Forelimb muscle (tissue), 1 donor: ENCODE measurements at regions not wholly inside any gene's neighbourhood (a gene's known extent, or its start where the extent isn't known, plus 50 kb on each side); places are given as distances from the start of the nearest gene placed in this dataset.
"Not testable (repeated sequence)": the region's sequence is repeated elsewhere in the genome, so short reads cannot be mapped to it uniquely, and the experiment has no call there.

ENCODE experiments used
- DNase-seq: peaks from one replicate; pipeline ENCODE4 v3.0.0-alpha.2; 2013; ENCODE audit warnings: low read depth

DNA sequence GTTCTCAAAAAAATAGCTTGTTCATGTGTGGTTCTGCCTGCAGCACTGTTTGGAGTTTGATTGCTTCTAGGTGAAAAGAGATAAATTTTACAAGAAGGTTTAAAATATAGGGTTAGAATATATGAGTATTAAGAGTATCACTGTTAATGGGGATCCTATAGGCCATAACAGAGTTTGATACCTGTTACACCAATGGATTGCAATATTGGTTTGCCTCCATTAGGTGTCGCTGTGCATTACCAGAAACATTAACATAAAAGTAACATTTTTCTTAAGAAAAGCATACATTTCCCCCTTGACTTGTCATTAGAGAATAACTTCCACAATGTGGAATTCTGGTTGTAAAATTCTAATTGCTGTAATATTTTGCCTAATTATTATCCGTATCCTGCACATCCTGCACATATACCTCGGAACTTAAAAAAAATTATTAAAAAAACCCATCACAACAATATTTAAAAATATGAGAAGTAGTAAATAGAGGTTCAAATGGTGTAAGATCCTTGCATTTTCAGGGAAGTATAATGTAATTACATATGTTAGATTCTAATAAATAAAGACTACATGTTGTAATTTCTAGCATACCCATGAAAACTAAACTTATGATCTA is 63.0 kb downstream of the CYP4A11 start:
- peak; percentile 0 for DNase-seq

DNA sequence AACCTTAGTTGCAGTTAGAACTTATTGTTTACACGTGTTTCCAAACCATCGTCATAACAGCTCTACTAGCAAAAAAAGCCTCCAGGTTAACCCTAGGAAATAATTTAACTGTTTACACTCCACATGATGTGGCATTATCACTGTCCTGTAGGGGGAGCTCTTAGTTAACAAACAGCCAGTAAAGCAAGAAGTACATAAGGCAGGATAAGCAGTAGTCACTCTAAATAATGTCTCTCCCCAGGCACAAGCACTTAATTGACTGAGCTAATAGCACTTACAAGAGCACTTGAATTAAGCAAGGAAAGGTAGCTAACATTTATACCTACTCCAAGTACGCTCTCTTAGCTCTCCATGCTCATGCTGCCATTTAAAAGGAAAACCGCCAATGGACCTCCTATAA is 65.2 kb downstream of the CYP4A11 start:
- DNase-seq = not testable (repeated sequence)
